CD4-positive, alpha-beta T cell (primary cell): ENCODE measurements at regions not wholly inside any gene's neighbourhood (a gene's known extent, or its start where the extent isn't known, plus 50 kb on each side); places are given as distances from the start of the nearest gene placed in this dataset.

Experiments used
- ATAC-seq: fragments of 200-7000 bp; cut with Tn5 transposase; one replicate; pipeline ENCODE4 v1.10.0; 2022; ENCODE audit warnings: mild to moderate bottlenecking; ENCODE audit not compliant: poor library complexity
- CTCF ChIA-PET: fragments of 350-600 bp; sonication (Branson Sonifier 250); formaldehyde crosslinking; loops from one replicate; lab custom pipeline; 2021; ENCODE audit warnings: antibody characterized with exemption, inconsistent platforms; lab: Charles Lee
- POLR2A ChIA-PET: fragments of 350-600 bp; sonication (Branson Sonifier 250); formaldehyde crosslinking; loops from one replicate; lab custom pipeline; 2021; ENCODE audit warnings: antibody characterized with exemption, inconsistent platforms; lab: Charles Lee
- DNase-seq, 14 experiments: peaks; one replicate each; pipeline ENCODE4 v3.0.0-alpha.2; 2013 to 2020; ENCODE audit warnings: mixed read lengths in 2 of 14
- H3K27ac ChIP-seq, 2 donors: one replicate each; pipeline versions ENCODE4 v1.5.1 to v1.7.0; 2013; ENCODE audit warnings: low read length in 2 of 2, low read depth in 1 of 2, mild to moderate bottlenecking in 1 of 2
- H3K27me3 ChIP-seq, 2 experiments: 1 replicate in 1 of 2; 2 replicates in 1 of 2; pipeline versions ENCODE4 v1.6.1 to v1.7.0; 2013; ENCODE audit warnings: low read length in 2 of 2, control low read depth in 1 of 2, mild to moderate bottlenecking in 1 of 2, moderate library complexity in 1 of 2; ENCODE audit not compliant: insufficient read depth in 2 of 2, control insufficient read depth in 1 of 2
- H3K36me3 ChIP-seq: one replicate; pipeline ENCODE4 v1.6.1; 2013; ENCODE audit warnings: low read length, control low read depth; ENCODE audit not compliant: insufficient read depth
- H3K4me1 ChIP-seq: one replicate; pipeline ENCODE4 v1.6.1; 2013; ENCODE audit warnings: low read length, control low read depth; ENCODE audit not compliant: insufficient read depth
- H3K4me3 ChIP-seq: one replicate; pipeline ENCODE4 v1.5.1; 2013; ENCODE audit warnings: mild to moderate bottlenecking, low read length, moderate library complexity
- H3K9me3 ChIP-seq, 2 experiments: 1 replicate in 1 of 2; 2 replicates in 1 of 2; pipeline versions ENCODE4 v1.6.1 to v1.7.0; 2013; ENCODE audit warnings: low read length in 2 of 2, mild to moderate bottlenecking in 2 of 2, control low read depth in 1 of 2, moderate library complexity in 1 of 2; ENCODE audit not compliant: control insufficient read depth in 1 of 2, insufficient read depth in 1 of 2
- H3K27ac Mint-ChIP-seq: one replicate; pipeline ENCODE4 v1.8.0; 2020; ENCODE audit warnings: mixed read lengths
- H3K27me3 Mint-ChIP-seq: one replicate; pipeline ENCODE4 v1.8.0; 2021; ENCODE audit warnings: mixed read lengths
- H3K36me3 Mint-ChIP-seq: one replicate; pipeline ENCODE4 v1.8.0; 2021; ENCODE audit warnings: low read depth, mixed read lengths
- H3K4me1 Mint-ChIP-seq: one replicate; pipeline ENCODE4 v1.8.0; 2021; ENCODE audit warnings: low read depth, mixed read lengths
- H3K4me3 Mint-ChIP-seq: one replicate; pipeline ENCODE4 v1.8.0; 2020; ENCODE audit warnings: mild to moderate bottlenecking, mixed read lengths
- H3K9me3 Mint-ChIP-seq: one replicate; pipeline ENCODE4 v1.8.0; 2020; ENCODE audit warnings: mixed read lengths
- intact Hi-C, 2 experiments: fragments of 100-400 bp; cut with DNase I in 1 of 2; cut with micrococcal nuclease in 1 of 2; formaldehyde crosslinking; loops; one replicate each; pipeline versions ENCODE4 v1.15.1 to v1.9.0; 2023 to 2025; cut with DNase I, micrococcal nuclease
- TF ChIP-seq, protein P1 (sequence below): fragments of 200-600 bp; IDR thresholded peaks from one replicate; pipeline ENCODE4 v1.8.0; 2022; ENCODE audit warnings: antibody characterized with exemption, mild to moderate bottlenecking

DNA sequence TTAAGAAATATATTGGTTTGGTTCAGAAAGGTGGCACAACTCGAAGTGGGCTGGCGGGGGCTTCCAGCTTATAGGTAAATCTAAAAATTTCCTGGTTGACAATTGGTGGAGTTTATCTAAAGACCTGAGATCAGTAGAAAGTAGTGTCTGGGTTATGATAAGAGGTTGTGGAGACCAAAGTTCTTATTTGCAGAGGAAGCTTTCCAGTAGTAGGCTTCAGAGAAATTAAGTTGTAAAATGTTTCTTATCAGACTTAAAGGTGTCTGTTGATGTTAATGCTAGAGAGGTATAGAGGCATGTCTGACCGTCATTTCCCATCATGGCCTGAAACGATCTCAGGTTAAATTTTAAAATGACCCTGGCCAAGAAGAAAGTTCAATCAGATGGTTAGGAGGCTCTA lies 565.2 kb upstream of the DPPA4 start:
- ChIA-PET CTCF (interaction anchor here (1.3 kb wide), 1 partner anchor 10 kb away, joined by 3 read pairs; no protein-coding TSS in a partner anchor), POLR2A (no interaction called here)
- DNase-seq = no peak
- H3K9me3 Mint-ChIP-seq = peaks cover 8% of the 10 kb centered on the region
- H3K27me3 Mint-ChIP-seq = no peaks in the 10 kb centered on the region
- H3K36me3 Mint-ChIP-seq = peaks cover 4% of the 10 kb centered on the region
- Histone ChIP-seq H3K9me3 (peaks cover 0 to 4% of the 10 kb centered on the region in 2 experiments), H3K4me1 (no peaks in the 10 kb centered on the region), H3K27ac (no peak overlapping the region), H3K27me3 (no peaks in the 10 kb centered on the region), H3K4me3 (no peak overlapping the region), H3K36me3 (no peaks in the 10 kb centered on the region)
- TF ChIP-seq, protein P1, sequence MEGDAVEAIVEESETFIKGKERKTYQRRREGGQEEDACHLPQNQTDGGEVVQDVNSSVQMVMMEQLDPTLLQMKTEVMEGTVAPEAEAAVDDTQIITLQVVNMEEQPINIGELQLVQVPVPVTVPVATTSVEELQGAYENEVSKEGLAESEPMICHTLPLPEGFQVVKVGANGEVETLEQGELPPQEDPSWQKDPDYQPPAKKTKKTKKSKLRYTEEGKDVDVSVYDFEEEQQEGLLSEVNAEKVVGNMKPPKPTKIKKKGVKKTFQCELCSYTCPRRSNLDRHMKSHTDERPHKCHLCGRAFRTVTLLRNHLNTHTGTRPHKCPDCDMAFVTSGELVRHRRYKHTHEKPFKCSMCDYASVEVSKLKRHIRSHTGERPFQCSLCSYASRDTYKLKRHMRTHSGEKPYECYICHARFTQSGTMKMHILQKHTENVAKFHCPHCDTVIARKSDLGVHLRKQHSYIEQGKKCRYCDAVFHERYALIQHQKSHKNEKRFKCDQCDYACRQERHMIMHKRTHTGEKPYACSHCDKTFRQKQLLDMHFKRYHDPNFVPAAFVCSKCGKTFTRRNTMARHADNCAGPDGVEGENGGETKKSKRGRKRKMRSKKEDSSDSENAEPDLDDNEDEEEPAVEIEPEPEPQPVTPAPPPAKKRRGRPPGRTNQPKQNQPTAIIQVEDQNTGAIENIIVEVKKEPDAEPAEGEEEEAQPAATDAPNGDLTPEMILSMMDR = no peak
- H3K27ac Mint-ChIP-seq = no peak overlapping the region
- no peak overlapping the region for H3K4me3 Mint-ChIP-seq
- intact Hi-C loops = no loop called here
- peaks cover 25% of the 10 kb centered on the region for H3K4me1 Mint-ChIP-seq
- no peak for ATAC-seq

DNA sequence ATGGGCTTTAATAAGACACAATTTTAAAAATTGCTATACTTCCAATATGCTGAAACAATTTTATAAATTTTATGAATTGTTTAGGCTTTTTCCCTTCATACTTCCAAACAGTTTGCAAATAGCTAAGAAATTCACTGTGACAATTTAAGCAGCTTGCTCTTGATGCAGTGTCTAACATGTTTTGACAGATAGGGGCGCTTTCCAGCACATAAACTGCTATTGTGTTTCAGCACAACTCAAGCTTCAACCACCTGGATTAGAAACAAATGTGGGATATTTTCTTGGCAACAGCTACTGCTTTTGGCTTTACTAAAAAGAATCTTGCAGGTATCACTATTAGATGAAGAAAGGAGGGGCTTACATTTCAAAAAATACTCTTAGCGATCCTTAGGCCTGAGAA lies 565.8 kb upstream of the DPPA4 start:
- Mint-ChIP-seq H3K27me3 (no peaks in the 10 kb centered on the region), H3K4me1 (peaks cover 25% of the 10 kb centered on the region), H3K4me3 (no peak overlapping the region), H3K9me3 (peaks cover 8% of the 10 kb centered on the region), H3K36me3 (peaks cover 4% of the 10 kb centered on the region), H3K27ac (no peak overlapping the region)
- Histone ChIP-seq H3K4me1 (no peaks in the 10 kb centered on the region), H3K27ac (no peak overlapping the region), H3K27me3 (no peaks in the 10 kb centered on the region), H3K36me3 (no peaks in the 10 kb centered on the region), H3K4me3 (no peak overlapping the region), H3K9me3 (peaks cover 0 to 4% of the 10 kb centered on the region in 2 experiments)
- POLR2A ChIA-PET = no interaction called here
- no peak for DNase-seq
- intact Hi-C loops = no loop called here
- TF ChIP-seq, protein P1 = no peak
- CTCF ChIA-PET = no interaction called here
- no peak for ATAC-seq

DNA sequence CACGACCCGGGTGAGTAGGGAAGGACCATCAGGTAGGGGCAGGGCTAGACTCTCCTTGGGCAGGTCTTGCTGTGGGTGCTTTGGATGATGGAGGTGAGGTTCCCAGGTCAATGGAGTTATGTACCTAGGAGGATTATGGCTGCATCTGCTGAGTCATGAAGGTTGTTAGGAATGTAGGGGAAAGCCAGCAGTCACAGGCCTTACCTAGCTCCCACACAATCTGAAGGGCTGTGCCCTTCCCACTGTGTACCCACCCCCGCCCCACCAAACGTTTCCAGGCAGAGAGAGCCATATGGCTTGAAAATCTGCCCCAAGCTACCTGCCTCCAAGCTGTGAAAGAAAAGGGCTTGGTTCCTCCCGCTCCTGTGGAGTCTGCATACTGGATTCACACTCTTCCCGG lies 573.4 kb upstream of the DPPA4 start:
- Mint-ChIP-seq H3K9me3 (peaks cover 10% of the 10 kb centered on the region), H3K4me1 (no peaks in the 10 kb centered on the region), H3K36me3 (peaks cover 4% of the 10 kb centered on the region), H3K27me3 (no peaks in the 10 kb centered on the region), H3K27ac (no peak overlapping the region), H3K4me3 (no peak overlapping the region)
- POLR2A ChIA-PET = no interaction called here
- ATAC-seq (no peak), DNase-seq (no peak)
- peaks cover 0 to 4% of the 10 kb centered on the region in 2 experiments for H3K9me3 ChIP-seq
- intact Hi-C loops = no loop called here
- no peaks in the 10 kb centered on the region for H3K4me1 ChIP-seq
- H3K36me3 ChIP-seq = no peaks in the 10 kb centered on the region
- no peak overlapping the region for H3K27ac ChIP-seq
- TF ChIP-seq, protein P1 = no peak
- no peak overlapping the region for H3K4me3 ChIP-seq
- CTCF ChIA-PET = no interaction called here
- H3K27me3 ChIP-seq = no peaks in the 10 kb centered on the region
